ENCODE measurements at regions not wholly inside any gene's neighbourhood (a gene's known extent, or its start where the extent isn't known, plus 50 kb on each side); places are given as distances from the start of the nearest gene placed in this dataset.

- H3K36me3 ChIP-seq (replicated peaks in 1 of 2; ENCODE audit: control insufficient read depth in 1 of 2, insufficient read depth in 2 of 2, low read length in 2 of 2), result no peaks in the 10 kb centered on the region
- H3K27ac ChIP-seq (ENCODE audit: extremely low read length, insufficient read depth, low read length), result no peak overlapping the region
- no peaks in the 10 kb centered on the region for H3K79me2 ChIP-seq (ENCODE audit: insufficient read depth, low read length)
- POLR2A ChIA-PET, result no interaction called here
- 60% methylated on average over 2 of the region's 2 CpGs for WGBS (ENCODE audit: low lambda C conversion rate)
- H3K9me3 ChIP-seq (ENCODE audit: low read length), result no peaks in the 10 kb centered on the region
- no peaks in the 10 kb centered on the region for H3K27me3 ChIP-seq (ENCODE audit: control insufficient read depth in 1 of 2, insufficient read depth in 2 of 2, low read length in 2 of 2)
- H4K20me1 ChIP-seq (ENCODE audit: insufficient read depth, low read length), result no peaks in the 10 kb centered on the region
- intact Hi-C loops (cut with micrococcal nuclease; ENCODE audit: unreplicated experiment), result no loop called here
- no peak overlapping the region for H3K4me2 ChIP-seq (ENCODE audit: low read depth, low read length)
- TF ChIP-seq MTF1 (CRISPR knock-in tag; IDR thresholded peaks at IDR 0.05), result no peak
- TF ChIP-seq THRA (CRISPR knock-in tag; IDR thresholded peaks at IDR 0.05; ENCODE audit: borderline replicate concordance), result no peak
- DNase-seq (ENCODE audit: low spot score) (no peak), FAIRE-seq (no peak), ATAC-seq (no peak)
- H3K9ac ChIP-seq (ENCODE audit: insufficient read depth, low read depth, low read length), result no peak overlapping the region
- H2AFZ ChIP-seq (ENCODE audit: low read length), result no peak overlapping the region
- no TSS peak for BruUV-seq (replicated peaks)
- in situ Hi-C loops (cut with HindIII; ENCODE audit: extremely low pct_ligation_motif_present, low pct_unique_long_range_greater_than_20kb), result no loop called here
- H3K4me1 ChIP-seq (ENCODE audit: insufficient read depth, low read length), result no peaks in the 10 kb centered on the region
- H3K4me3 ChIP-seq (replicated peaks in 1 of 3; ENCODE audit: insufficient read depth in 1 of 3, low read depth in 2 of 3, low read length in 3 of 3), result no peak overlapping the region
- CTCF ChIA-PET (ENCODE audit: low intra/inter-chr PET ratio, low total read pairs), result no interaction called here
These were observed 151.1 kb downstream of the SQOR start for GRCh38 chr15:45785897-45786296.

DNA sequence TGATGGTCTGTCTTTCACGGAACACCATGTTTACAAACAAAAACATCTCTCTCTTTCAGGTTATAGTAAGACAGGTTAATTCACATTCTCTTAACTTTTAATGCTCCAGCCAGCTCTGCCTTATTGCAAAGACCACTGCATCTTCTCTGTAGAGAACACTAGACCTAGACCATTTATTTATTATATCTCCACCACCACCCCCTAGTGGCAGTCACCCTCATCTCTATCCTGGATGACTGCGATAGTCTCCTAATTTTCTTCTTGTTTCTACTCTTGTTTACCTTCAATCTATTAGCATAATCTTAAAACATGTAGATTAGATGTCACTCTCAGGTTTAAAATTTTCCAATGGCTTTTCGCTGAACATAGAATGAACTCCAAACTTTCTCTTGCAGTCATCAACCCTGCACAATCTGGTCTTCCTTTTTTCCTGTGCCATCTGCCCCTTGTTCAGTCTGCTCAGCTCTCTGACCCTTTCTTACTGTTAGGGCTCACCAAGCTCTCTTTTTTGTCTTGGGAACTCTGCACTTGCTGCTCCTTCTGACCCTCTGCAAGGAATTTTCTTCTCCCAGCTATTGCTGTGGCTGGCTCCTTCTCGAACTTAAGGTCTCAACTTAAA lies 155.6 kb downstream of the SQOR start:
- DNase-seq (ENCODE audit: low spot score), result peak; percentile 14
- no peaks in the 10 kb centered on the region for H4K20me1 ChIP-seq (ENCODE audit: insufficient read depth, low read length)
- H3K79me2 ChIP-seq (ENCODE audit: insufficient read depth, low read length), result no peaks in the 10 kb centered on the region
- in situ Hi-C loops (cut with HindIII; ENCODE audit: extremely low pct_ligation_motif_present, low pct_unique_long_range_greater_than_20kb), result no loop called here
- H3K9ac ChIP-seq (ENCODE audit: insufficient read depth, low read depth, low read length), result no peak overlapping the region
- BruUV-seq (replicated peaks), result no TSS peak
- no peak overlapping the region for H2AFZ ChIP-seq (ENCODE audit: low read length)
- no peaks in the 10 kb centered on the region for H3K9me3 ChIP-seq (ENCODE audit: low read length)
- no peak overlapping the region for H3K27ac ChIP-seq (ENCODE audit: extremely low read length, insufficient read depth, low read length)
- ChIA-PET POLR2A (no interaction called here), CTCF (ENCODE audit: low intra/inter-chr PET ratio, low total read pairs) (interaction anchor here (1.0 to 1.3 kb wide), 2 partner anchors 75 to 84 kb away, joined by 3 read pairs; no protein-coding TSS in a partner anchor)
- intact Hi-C loops (cut with micrococcal nuclease; ENCODE audit: unreplicated experiment), result no loop called here
- peak; percentile 37 for FAIRE-seq
- peak; percentile 73 for ATAC-seq
- H3K27me3 ChIP-seq (ENCODE audit: control insufficient read depth in 1 of 2, insufficient read depth in 2 of 2, low read length in 2 of 2), result no peaks in the 10 kb centered on the region
- no peaks in the 10 kb centered on the region for H3K36me3 ChIP-seq (replicated peaks in 1 of 2; ENCODE audit: control insufficient read depth in 1 of 2, insufficient read depth in 2 of 2, low read length in 2 of 2)
- H3K4me2 ChIP-seq (ENCODE audit: low read depth, low read length), result no peak overlapping the region
- WGBS (ENCODE audit: low lambda C conversion rate), result 11% methylated on average over 4 of the region's 4 CpGs
- H3K4me3 ChIP-seq (replicated peaks in 1 of 3; ENCODE audit: insufficient read depth in 1 of 3, low read depth in 2 of 3, low read length in 3 of 3), result no peak overlapping the region
- H3K4me1 ChIP-seq (ENCODE audit: insufficient read depth, low read length), result peaks cover 19% of the 10 kb centered on the region
- TF ChIP-seq, protein P1, sequence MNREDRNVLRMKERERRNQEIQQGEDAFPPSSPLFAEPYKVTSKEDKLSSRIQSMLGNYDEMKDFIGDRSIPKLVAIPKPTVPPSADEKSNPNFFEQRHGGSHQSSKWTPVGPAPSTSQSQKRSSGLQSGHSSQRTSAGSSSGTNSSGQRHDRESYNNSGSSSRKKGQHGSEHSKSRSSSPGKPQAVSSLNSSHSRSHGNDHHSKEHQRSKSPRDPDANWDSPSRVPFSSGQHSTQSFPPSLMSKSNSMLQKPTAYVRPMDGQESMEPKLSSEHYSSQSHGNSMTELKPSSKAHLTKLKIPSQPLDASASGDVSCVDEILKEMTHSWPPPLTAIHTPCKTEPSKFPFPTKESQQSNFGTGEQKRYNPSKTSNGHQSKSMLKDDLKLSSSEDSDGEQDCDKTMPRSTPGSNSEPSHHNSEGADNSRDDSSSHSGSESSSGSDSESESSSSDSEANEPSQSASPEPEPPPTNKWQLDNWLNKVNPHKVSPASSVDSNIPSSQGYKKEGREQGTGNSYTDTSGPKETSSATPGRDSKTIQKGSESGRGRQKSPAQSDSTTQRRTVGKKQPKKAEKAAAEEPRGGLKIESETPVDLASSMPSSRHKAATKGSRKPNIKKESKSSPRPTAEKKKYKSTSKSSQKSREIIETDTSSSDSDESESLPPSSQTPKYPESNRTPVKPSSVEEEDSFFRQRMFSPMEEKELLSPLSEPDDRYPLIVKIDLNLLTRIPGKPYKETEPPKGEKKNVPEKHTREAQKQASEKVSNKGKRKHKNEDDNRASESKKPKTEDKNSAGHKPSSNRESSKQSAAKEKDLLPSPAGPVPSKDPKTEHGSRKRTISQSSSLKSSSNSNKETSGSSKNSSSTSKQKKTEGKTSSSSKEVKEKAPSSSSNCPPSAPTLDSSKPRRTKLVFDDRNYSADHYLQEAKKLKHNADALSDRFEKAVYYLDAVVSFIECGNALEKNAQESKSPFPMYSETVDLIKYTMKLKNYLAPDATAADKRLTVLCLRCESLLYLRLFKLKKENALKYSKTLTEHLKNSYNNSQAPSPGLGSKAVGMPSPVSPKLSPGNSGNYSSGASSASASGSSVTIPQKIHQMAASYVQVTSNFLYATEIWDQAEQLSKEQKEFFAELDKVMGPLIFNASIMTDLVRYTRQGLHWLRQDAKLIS (CRISPR knock-in tag; IDR thresholded peaks at IDR 0.05), result no peak
- TF ChIP-seq PRDM15 (CRISPR knock-in tag; IDR thresholded peaks at IDR 0.05), result no peak
- peak; percentile 46 for TF ChIP-seq STAG1 (CRISPR knock-in tag; IDR thresholded peaks at IDR 0.05)
- peak; percentile 44; the same call in 1 of the 2 replicates for TF ChIP-seq SMC3 (IDR thresholded peaks at IDR 0.05; ENCODE audit: low read length)
- no peak for TF ChIP-seq CREB3 (CRISPR knock-in tag; IDR thresholded peaks at IDR 0.05)
